ENCODE measurements at regions not wholly inside any gene's neighbourhood (a gene's known extent, or its start where the extent isn't known, plus 50 kb on each side); places are given as distances from the start of the nearest gene placed in this dataset.

DNA sequence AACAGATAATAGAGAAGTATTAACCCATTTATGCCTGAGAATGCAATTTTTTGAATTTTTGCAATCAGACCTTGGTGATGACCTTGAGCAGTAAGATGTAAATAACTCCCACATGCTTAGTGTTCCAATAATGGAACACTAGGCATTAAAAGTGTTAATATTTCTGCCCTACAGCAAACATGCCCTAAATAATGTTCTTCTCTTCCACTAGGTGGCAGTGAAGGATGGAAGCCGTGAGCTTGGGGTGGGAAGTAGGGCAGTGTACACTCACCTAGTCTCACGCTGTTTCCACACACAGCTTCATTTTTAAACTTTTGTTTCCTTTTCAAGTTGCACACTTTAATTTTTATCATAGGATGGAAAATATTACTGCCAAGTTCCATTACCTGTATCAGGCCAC is 613.1 kb upstream of the HS3ST1 start:
- TF ChIP-seq, protein P1, sequence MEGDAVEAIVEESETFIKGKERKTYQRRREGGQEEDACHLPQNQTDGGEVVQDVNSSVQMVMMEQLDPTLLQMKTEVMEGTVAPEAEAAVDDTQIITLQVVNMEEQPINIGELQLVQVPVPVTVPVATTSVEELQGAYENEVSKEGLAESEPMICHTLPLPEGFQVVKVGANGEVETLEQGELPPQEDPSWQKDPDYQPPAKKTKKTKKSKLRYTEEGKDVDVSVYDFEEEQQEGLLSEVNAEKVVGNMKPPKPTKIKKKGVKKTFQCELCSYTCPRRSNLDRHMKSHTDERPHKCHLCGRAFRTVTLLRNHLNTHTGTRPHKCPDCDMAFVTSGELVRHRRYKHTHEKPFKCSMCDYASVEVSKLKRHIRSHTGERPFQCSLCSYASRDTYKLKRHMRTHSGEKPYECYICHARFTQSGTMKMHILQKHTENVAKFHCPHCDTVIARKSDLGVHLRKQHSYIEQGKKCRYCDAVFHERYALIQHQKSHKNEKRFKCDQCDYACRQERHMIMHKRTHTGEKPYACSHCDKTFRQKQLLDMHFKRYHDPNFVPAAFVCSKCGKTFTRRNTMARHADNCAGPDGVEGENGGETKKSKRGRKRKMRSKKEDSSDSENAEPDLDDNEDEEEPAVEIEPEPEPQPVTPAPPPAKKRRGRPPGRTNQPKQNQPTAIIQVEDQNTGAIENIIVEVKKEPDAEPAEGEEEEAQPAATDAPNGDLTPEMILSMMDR (IDR thresholded peaks at IDR 0.05): peak; percentile 21 to 55 (median 42)
- TF ChIP-seq POLR2A (IDR thresholded peaks at IDR 0.05): no peak

All from heart left ventricle (tissue), 13 donors.